T-cell (primary cell): ENCODE measurements at regions not wholly inside any gene's neighbourhood (a gene's known extent, or its start where the extent isn't known, plus 50 kb on each side); places are given as distances from the start of the nearest gene placed in this dataset.

Experiments used
- ATAC-seq, 4 experiments: fragments of 200-7000 bp in 3 of 4; fragments of 150-1000 bp in 1 of 4; cut with Tn5 transposase; replicated peaks in 1 of 4; 1 replicate in 3 of 4; 2 replicates in 1 of 4; pipeline ENCODE4 v1.10.0; 2021; ENCODE audit warnings: moderate library complexity in 3 of 4, mild to moderate bottlenecking in 2 of 4, moderate number of reproducible peaks in 1 of 4
- CTCF ChIA-PET, 2 donors: fragments of 300-600 bp; sonication (Branson Sonifier 250); formaldehyde crosslinking; loops; one replicate each; lab custom pipeline; 2022; ENCODE audit warnings: antibody characterized with exemption in 2 of 2; lab: Charles Lee
- POLR2A ChIA-PET, 2 donors: fragments of 300-600 bp; sonication (Branson Sonifier 250); formaldehyde crosslinking; loops; one replicate each; lab custom pipeline; 2022; ENCODE audit warnings: antibody characterized with exemption in 2 of 2; lab: Charles Lee
- DNase-seq, 35 experiments: peaks; one replicate each; pipeline versions ENCODE4 v3.0.0 to v3.0.0-alpha.2; 2013 to 2023
- H3K27ac ChIP-seq: one replicate; pipeline ENCODE4 v1.5.1; 2013; ENCODE audit warnings: low read length
- H3K27me3 ChIP-seq, 2 experiments: replicated peaks in 1 of 2; 1 replicate in 1 of 2; 2 replicates in 1 of 2; pipeline versions ENCODE4 v1.6.1 to v1.7.0; 2013; ENCODE audit warnings: low read length in 1 of 2, mixed read lengths in 1 of 2; ENCODE audit not compliant: control insufficient read depth in 2 of 2, insufficient read depth in 2 of 2; ENCODE audit errors: extremely low read depth in 1 of 2
- H3K36me3 ChIP-seq, 2 donors: 1 replicate in 1 of 2; 2 replicates in 1 of 2; pipeline versions ENCODE4 v1.6.1 to v1.7.0; 2013; ENCODE audit warnings: low read length in 1 of 2; ENCODE audit not compliant: control insufficient read depth in 2 of 2, insufficient read depth in 1 of 2; ENCODE audit errors: extremely low read depth in 1 of 2
- H3K4me1 ChIP-seq, 2 experiments: 1 replicate in 1 of 2; 2 replicates in 1 of 2; pipeline versions ENCODE4 v1.6.1 to v1.7.0; 2013; ENCODE audit warnings: low read length in 2 of 2, mixed read lengths in 1 of 2; ENCODE audit not compliant: insufficient read depth in 2 of 2, control insufficient read depth in 1 of 2; ENCODE audit errors: extremely low read depth in 1 of 2
- H3K4me3 ChIP-seq, 2 donors: 1 replicate in 1 of 2; 2 replicates in 1 of 2; pipeline versions ENCODE4 v1.5.1 to v1.7.0; 2013; ENCODE audit warnings: mild to moderate bottlenecking in 2 of 2, low read length in 1 of 2, moderate library complexity in 1 of 2; ENCODE audit not compliant: control insufficient read depth in 1 of 2; ENCODE audit errors: extremely low read depth in 1 of 2
- H3K9me3 ChIP-seq: 2 replicates; pipeline ENCODE4 v1.7.0; 2013
- H3K27ac Mint-ChIP-seq, 2 donors: one replicate each; pipeline ENCODE4 v1.8.0; 2020 to 2021; ENCODE audit warnings: mild to moderate bottlenecking in 2 of 2, mixed read lengths in 2 of 2
- H3K27me3 Mint-ChIP-seq, 2 donors: one replicate each; pipeline ENCODE4 v1.8.0; 2021 to 2022; ENCODE audit warnings: mixed read lengths in 2 of 2
- H3K36me3 Mint-ChIP-seq: one replicate; pipeline ENCODE4 v1.8.0; 2021; ENCODE audit warnings: mixed read lengths
- H3K4me1 Mint-ChIP-seq, 3 donors: one replicate each; pipeline ENCODE4 v1.8.0; 2020 to 2022; ENCODE audit warnings: mixed read lengths in 3 of 3, mild to moderate bottlenecking in 1 of 3
- H3K4me3 Mint-ChIP-seq, 3 donors: one replicate each; pipeline ENCODE4 v1.8.0; 2020 to 2022; ENCODE audit warnings: mild to moderate bottlenecking in 3 of 3, mixed read lengths in 3 of 3, moderate library complexity in 3 of 3
- H3K9me3 Mint-ChIP-seq, 3 donors: one replicate each; pipeline ENCODE4 v1.8.0; 2020 to 2022; ENCODE audit warnings: mixed read lengths in 3 of 3
- WGBS: methylation state at CpG from one replicate; pipeline ENCODE4 v1.1.5; 2013; ENCODE audit warnings: missing lambda C conversion rate; ENCODE audit not compliant: insufficient coverage; 5-methylcytosine and 5-hydroxymethylcytosine counted together

DNA sequence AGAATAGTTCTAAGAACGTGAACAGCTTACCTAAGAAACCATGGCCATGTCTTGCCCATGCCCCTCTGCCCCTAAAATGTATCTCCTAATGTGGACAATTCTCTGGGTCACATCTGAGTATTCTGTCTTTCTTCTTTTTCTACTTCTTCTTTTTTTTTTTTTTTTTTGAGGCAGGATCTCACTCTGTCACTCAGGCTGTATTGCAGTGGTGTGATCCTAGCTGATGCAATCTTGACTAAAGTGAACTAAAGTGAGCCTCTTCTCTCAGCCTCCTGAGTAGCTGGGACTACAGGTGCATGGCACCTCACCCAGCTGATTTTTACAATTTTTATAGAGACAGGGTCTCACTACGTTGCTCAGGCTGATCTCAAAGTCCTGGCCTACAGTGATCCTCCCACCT lies 204.8 kb upstream of the ZPLD1 start:
- no peaks in the 10 kb centered on the region for H3K27me3 ChIP-seq
- H3K27me3 Mint-ChIP-seq, result no peaks in the 10 kb centered on the region
- no peak for ATAC-seq
- no peaks in the 10 kb centered on the region for H3K36me3 ChIP-seq
- no peak overlapping the region for H3K4me3 ChIP-seq
- no peaks in the 10 kb centered on the region for H3K9me3 ChIP-seq
- no peaks in the 10 kb centered on the region for H3K36me3 Mint-ChIP-seq
- ChIA-PET POLR2A (interaction anchor here in 1 of 2 donors (0.6 kb wide), 1 partner anchor 403 kb away, joined by 7 read pairs; no protein-coding TSS in a partner anchor), CTCF (interaction anchor here (0.6 to 3.9 kb wide), 28 partner anchors 8 to 1596 kb away, joined by 3 to 80 read pairs (median 9); partner anchors contain the start of gene NFKBIZ (in 1 of the 2))
- H3K4me1 Mint-ChIP-seq, result peaks cover 12 to 23% (median 13%) of the 10 kb centered on the region in 3 donors
- H3K4me3 Mint-ChIP-seq, result no peak overlapping the region
- no peak for DNase-seq
- no peak overlapping the region for H3K27ac Mint-ChIP-seq
- WGBS, result 100% methylated on average over 1 of the region's 2 CpGs
- H3K9me3 Mint-ChIP-seq, result no peaks in the 10 kb centered on the region
- peaks cover 0 to 3% of the 10 kb centered on the region in 2 experiments for H3K4me1 ChIP-seq
- H3K27ac ChIP-seq, result no peak overlapping the region

DNA sequence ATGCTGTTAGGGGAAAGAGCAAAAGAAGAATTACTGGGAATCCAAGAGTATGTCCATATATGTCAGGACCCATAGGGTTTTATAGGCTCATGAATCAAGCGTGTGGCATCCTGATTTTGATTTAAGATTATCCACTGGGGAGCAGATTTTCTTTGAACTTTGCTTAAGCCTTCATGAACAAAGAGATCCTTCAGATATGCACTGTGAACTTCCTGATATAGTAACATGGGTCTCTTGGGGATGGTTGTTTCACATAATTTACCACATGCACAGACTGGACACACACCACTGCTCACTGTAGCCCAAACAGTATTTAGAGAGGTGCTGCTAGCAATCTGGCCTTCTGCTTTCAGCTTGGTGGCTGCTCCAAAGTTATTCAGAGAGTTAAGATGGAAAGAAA lies 200.9 kb upstream of the ZPLD1 start:
- Mint-ChIP-seq H3K36me3 (no peaks in the 10 kb centered on the region), H3K27ac (no peak overlapping the region), H3K27me3 (no peaks in the 10 kb centered on the region), H3K9me3 (no peaks in the 10 kb centered on the region), H3K4me3 (no peak overlapping the region), H3K4me1 (peaks cover 6 to 19% (median 8%) of the 10 kb centered on the region in 3 donors)
- no peaks in the 10 kb centered on the region for H3K27me3 ChIP-seq
- DNase-seq (no peak), ATAC-seq (no peak)
- no peak overlapping the region for H3K4me3 ChIP-seq
- H3K9me3 ChIP-seq, result no peaks in the 10 kb centered on the region
- no peaks in the 10 kb centered on the region for H3K4me1 ChIP-seq
- no peaks in the 10 kb centered on the region for H3K36me3 ChIP-seq
- POLR2A ChIA-PET, result no interaction called here
- WGBS, result 43% methylated on average over 1 of the region's 1 CpG
- no peak overlapping the region for H3K27ac ChIP-seq
- CTCF ChIA-PET, result interaction anchor here in 1 of 2 donors (0.9 kb wide), 1 partner anchor 9 kb away, joined by 3 read pairs; no protein-coding TSS in a partner anchor

DNA sequence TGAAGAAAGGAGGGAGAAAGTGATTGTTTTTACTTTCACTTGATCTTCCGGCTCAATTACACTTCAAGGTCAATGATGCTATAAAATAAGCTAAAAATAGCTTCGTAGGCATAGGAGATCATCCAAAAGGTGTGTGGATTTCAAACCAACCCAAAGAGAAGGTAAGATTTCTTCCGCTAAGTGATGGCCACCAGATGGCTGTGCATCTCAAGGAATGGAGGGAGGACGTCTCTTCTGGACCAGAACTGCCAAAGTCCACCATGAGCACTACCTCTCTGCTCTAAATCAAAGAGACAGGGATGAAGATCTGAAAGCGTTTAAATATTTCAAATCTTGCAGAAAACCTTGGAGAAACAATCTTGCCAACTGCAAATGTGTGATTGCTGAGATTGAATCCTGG lies 199.1 kb upstream of the ZPLD1 start:
- WGBS, result 60% methylated on average over 1 of the region's 5 CpGs
- ATAC-seq (no peak), DNase-seq (peak in 11 of 35 experiments; percentile 7 to 46 (median 18))
- Histone ChIP-seq H3K9me3 (no peaks in the 10 kb centered on the region), H3K27me3 (no peaks in the 10 kb centered on the region), H3K36me3 (no peaks in the 10 kb centered on the region), H3K4me1 (no peaks in the 10 kb centered on the region), H3K4me3 (no peak overlapping the region), H3K27ac (no peak overlapping the region)
- POLR2A ChIA-PET, result no interaction called here
- Mint-ChIP-seq H3K9me3 (no peaks in the 10 kb centered on the region), H3K4me1 (peaks cover 0 to 12% (median 0%) of the 10 kb centered on the region in 3 donors), H3K27ac (no peak overlapping the region), H3K36me3 (no peaks in the 10 kb centered on the region), H3K4me3 (no peak overlapping the region), H3K27me3 (peaks cover 0 to 4% of the 10 kb centered on the region in 2 donors)
- CTCF ChIA-PET, result interaction anchor here in 1 of 2 donors (0.6 kb wide), 1 partner anchor 704 kb away, joined by 3 read pairs; no protein-coding TSS in a partner anchor

DNA sequence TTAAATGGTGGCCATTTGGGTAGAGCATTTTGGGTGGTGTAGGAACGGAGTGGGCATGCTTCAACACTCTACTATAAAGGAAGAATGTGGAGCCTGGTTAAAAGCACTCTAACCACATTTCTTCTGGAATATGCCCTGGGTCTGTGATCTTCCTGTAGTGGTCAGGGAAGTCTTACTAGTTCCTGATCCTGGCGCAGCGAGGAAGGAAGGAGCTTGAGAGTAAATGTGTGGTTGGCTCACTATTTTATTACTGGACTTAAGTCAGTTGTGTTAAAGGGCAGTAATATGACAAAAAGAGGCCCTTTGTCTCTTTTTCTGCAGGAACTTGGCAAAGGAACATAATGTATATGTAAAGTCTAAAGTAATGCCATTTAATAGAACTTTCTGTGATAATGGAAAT lies 197.6 kb upstream of the ZPLD1 start:
- H3K27ac ChIP-seq, result no peak overlapping the region
- no peaks in the 10 kb centered on the region for H3K9me3 ChIP-seq
- DNase-seq, result no peak
- no peak overlapping the region for H3K27ac Mint-ChIP-seq
- H3K4me3 Mint-ChIP-seq, result no peak overlapping the region
- no peaks in the 10 kb centered on the region for H3K4me1 ChIP-seq
- ATAC-seq, result no peak
- H3K4me3 ChIP-seq, result no peak overlapping the region
- ChIA-PET CTCF (interaction anchor here (0.6 to 3.1 kb wide), 6 partner anchors 8 to 1007 kb away, joined by 3 to 21 read pairs (median 4); no protein-coding TSS in a partner anchor), POLR2A (interaction anchor here in 1 of 2 donors (0.6 kb wide), 1 partner anchor 199 kb away, joined by 3 read pairs; no protein-coding TSS in a partner anchor)
- H3K27me3 Mint-ChIP-seq, result peaks cover 4 to 5% of the 10 kb centered on the region in 2 donors
- no peaks in the 10 kb centered on the region for H3K27me3 ChIP-seq
- no peaks in the 10 kb centered on the region for H3K36me3 ChIP-seq
- H3K4me1 Mint-ChIP-seq, result peaks cover 0 to 12% (median 0%) of the 10 kb centered on the region in 3 donors
- H3K36me3 Mint-ChIP-seq, result no peaks in the 10 kb centered on the region
- 92% methylated on average over 2 of the region's 3 CpGs for WGBS
- no peaks in the 10 kb centered on the region for H3K9me3 Mint-ChIP-seq

DNA sequence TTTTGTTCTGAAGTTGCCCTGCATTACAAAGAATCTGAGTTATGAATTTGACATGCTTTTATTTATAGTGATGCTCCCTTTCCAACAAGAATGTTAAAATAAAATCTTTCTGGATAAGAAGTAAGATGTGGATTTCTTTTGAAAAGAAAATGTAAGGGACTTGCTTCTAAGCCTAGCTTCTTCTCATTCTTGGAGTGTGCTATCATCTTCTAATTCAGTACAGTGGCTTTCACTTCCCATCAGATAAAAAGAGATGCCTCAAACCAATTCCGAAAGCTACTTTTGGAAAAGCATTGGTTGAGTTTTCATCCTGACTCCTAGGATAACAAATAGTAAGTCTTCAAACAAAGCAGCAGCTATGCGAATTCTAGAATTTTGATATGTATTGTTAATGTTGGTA lies 197.0 kb upstream of the ZPLD1 start:
- Mint-ChIP-seq H3K4me1 (peaks cover 0 to 12% (median 0%) of the 10 kb centered on the region in 3 donors), H3K27me3 (peaks cover 4 to 5% of the 10 kb centered on the region in 2 donors), H3K36me3 (no peaks in the 10 kb centered on the region), H3K4me3 (no peak overlapping the region), H3K27ac (no peak overlapping the region), H3K9me3 (no peaks in the 10 kb centered on the region)
- Histone ChIP-seq H3K4me3 (no peak overlapping the region), H3K27me3 (no peaks in the 10 kb centered on the region), H3K9me3 (no peaks in the 10 kb centered on the region), H3K4me1 (no peaks in the 10 kb centered on the region), H3K36me3 (no peaks in the 10 kb centered on the region), H3K27ac (no peak overlapping the region)
- CTCF ChIA-PET, result interaction anchor here (0.6 to 3.1 kb wide), 7 partner anchors 8 to 1008 kb away, joined by 3 to 21 read pairs (median 4); no protein-coding TSS in a partner anchor
- POLR2A ChIA-PET, result interaction anchor here in 1 of 2 donors (0.6 kb wide), 1 partner anchor 198 kb away, joined by 3 read pairs; no protein-coding TSS in a partner anchor
- no CpG with 5 or more reads among the region's 2 CpGs for WGBS
- DNase-seq (no peak), ATAC-seq (no peak)

DNA sequence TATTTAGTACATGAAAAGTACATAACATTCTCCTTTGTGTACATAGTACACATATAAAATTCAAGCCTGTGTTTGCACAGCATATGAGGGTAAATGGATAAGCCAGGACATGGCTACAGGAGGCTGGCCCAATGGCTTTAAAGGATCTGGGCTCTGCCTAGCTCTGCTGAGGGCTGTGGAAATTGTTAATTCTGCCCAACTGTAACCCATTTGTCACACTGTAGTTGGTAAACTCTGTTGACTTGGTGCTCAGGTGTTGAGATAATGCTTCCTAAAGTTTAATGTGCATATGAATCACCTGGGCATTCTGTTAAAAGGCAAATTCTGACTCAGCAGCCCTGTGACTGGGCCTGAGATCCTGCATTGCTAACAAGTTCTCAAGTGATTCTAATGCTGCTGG lies 196.5 kb upstream of the ZPLD1 start:
- Mint-ChIP-seq H3K9me3 (no peaks in the 10 kb centered on the region), H3K4me1 (peaks cover 0 to 12% (median 0%) of the 10 kb centered on the region in 3 donors), H3K4me3 (no peak overlapping the region), H3K27me3 (peaks cover 4 to 5% of the 10 kb centered on the region in 2 donors), H3K27ac (no peak overlapping the region), H3K36me3 (no peaks in the 10 kb centered on the region)
- ChIA-PET CTCF (interaction anchor here (0.6 to 3.1 kb wide), 3 partner anchors 9 to 545 kb away, joined by 3 to 21 read pairs (median 6); no protein-coding TSS in a partner anchor), POLR2A (no interaction called here)
- Histone ChIP-seq H3K27me3 (no peaks in the 10 kb centered on the region), H3K4me3 (no peak overlapping the region), H3K9me3 (no peaks in the 10 kb centered on the region), H3K27ac (no peak overlapping the region), H3K4me1 (no peaks in the 10 kb centered on the region), H3K36me3 (no peaks in the 10 kb centered on the region)
- ATAC-seq, result no peak
- no peak for DNase-seq
